H1 (cell line): ENCODE measurements at regions not wholly inside any gene's neighbourhood (a gene's known extent, or its start where the extent isn't known, plus 50 kb on each side); places are given as distances from the start of the nearest gene placed in this dataset.
A peak's percentile ranks its signal among the peaks of the same experiment; 100 is the strongest.

Experiments
- CTCF ChIA-PET: fragments of 300-600 bp; sonication (Branson Sonifier 250); formaldehyde crosslinking; loops from one replicate; lab custom pipeline; 2021; ENCODE audit not compliant: partially characterized antibody; lab: Charles Lee
- POLR2A ChIA-PET: fragments of 300-600 bp; sonication (Branson Sonifier 250); formaldehyde crosslinking; loops from one replicate; lab custom pipeline; 2021; ENCODE audit warnings: inconsistent platforms; ENCODE audit not compliant: partially characterized antibody; lab: Charles Lee
- DNase-seq, 2 experiments: peaks; one replicate each; pipeline versions ENCODE4 v3.0.0 to v3.0.0-alpha.2; 2010 to 2022; ENCODE audit warnings: low spot score in 2 of 2, low read depth in 1 of 2, mixed read lengths in 1 of 2
- FAIRE-seq: peaks from 2 replicates; lab custom pipeline; 2011; peaks lifted over from hg19 to GRCh38; lab: Jason Lieb, UNC
- H2AFZ ChIP-seq: 2 replicates; pipeline ENCODE4 v1.8.1; 2012; ENCODE audit warnings: low read length, inconsistent platforms
- H2AK5ac ChIP-seq: 2 replicates; pipeline ENCODE4 v1.6.1; 2013; ENCODE audit warnings: low read depth, low read length
- H2BK120ac ChIP-seq: replicated peaks from 2 replicates; pipeline ENCODE3; 2013; ENCODE audit warnings: low read depth, low read length, inconsistent platforms
- H2BK12ac ChIP-seq: 2 replicates; pipeline ENCODE4 v1.6.1; 2013; ENCODE audit warnings: low read depth, low read length
- H2BK15ac ChIP-seq: 2 replicates; pipeline ENCODE4 v1.6.1; 2013; ENCODE audit warnings: low read length
- H2BK20ac ChIP-seq: 2 replicates; pipeline ENCODE4 v1.6.1; 2013; ENCODE audit warnings: low read length
- H2BK5ac ChIP-seq: 2 replicates; pipeline ENCODE4 v1.6.1; 2013; ENCODE audit warnings: low read depth, low read length
- H3K14ac ChIP-seq: 2 replicates; pipeline ENCODE4 v1.6.1; 2013; ENCODE audit warnings: inconsistent platforms; ENCODE audit not compliant: insufficient read length
- H3K18ac ChIP-seq: 2 replicates; pipeline ENCODE4 v1.6.1; 2013; ENCODE audit warnings: low read length; ENCODE audit errors: extremely low read depth
- H3K23ac ChIP-seq: 2 replicates; pipeline ENCODE4 v1.6.1; 2013; ENCODE audit warnings: inconsistent platforms; ENCODE audit not compliant: insufficient read length
- H3K23me2 ChIP-seq: 2 replicates; pipeline ENCODE4 v1.6.1; 2013; ENCODE audit warnings: low read depth, low read length
- H3K27ac ChIP-seq: 2 replicates; pipeline ENCODE4 v1.6.1; 2011; ENCODE audit warnings: low read depth, low read length, inconsistent platforms
- H3K27me3 ChIP-seq, 4 experiments: replicated peaks in 1 of 4; 1 replicate in 1 of 4; 2 replicates in 3 of 4; pipeline versions ENCODE4 v1.6.1 to v1.8.1; 2011 to 2013; ENCODE audit warnings: low read length in 3 of 4, mild to moderate bottlenecking in 3 of 4, inconsistent platforms in 2 of 4, mixed read lengths in 2 of 4, moderate library complexity in 1 of 4; ENCODE audit not compliant: control insufficient read depth in 3 of 4, insufficient read depth in 3 of 4; ENCODE audit errors: extremely low read depth in 1 of 4
- H3K36me3 ChIP-seq, 4 experiments: 2 replicates each; pipeline versions ENCODE4 v1.6.1 to v1.8.1; 2011 to 2013; ENCODE audit warnings: mild to moderate bottlenecking in 4 of 4, low read length in 3 of 4, moderate library complexity in 2 of 4, control low read depth in 1 of 4, inconsistent platforms in 1 of 4; ENCODE audit not compliant: insufficient read depth in 4 of 4, control insufficient read depth in 2 of 4
- H3K4ac ChIP-seq: replicated peaks from 2 replicates; pipeline ENCODE3; 2013; ENCODE audit warnings: low read length, low read depth, mixed read lengths, inconsistent platforms; ENCODE audit not compliant: insufficient read length
- H3K4me1 ChIP-seq, 4 experiments: replicated peaks in 1 of 4; 1 replicate in 1 of 4; 2 replicates in 3 of 4; pipeline versions ENCODE4 v1.6.1 to v1.8.1; 2011 to 2013; ENCODE audit warnings: low read length in 3 of 4, inconsistent platforms in 2 of 4, mixed read lengths in 1 of 4; ENCODE audit not compliant: insufficient read depth in 4 of 4, control insufficient read depth in 3 of 4
- H3K4me2 ChIP-seq, 2 experiments: 2 replicates each; pipeline versions ENCODE4 v1.6.1 to v1.8.1; 2011 to 2013; ENCODE audit warnings: low read depth in 2 of 2, low read length in 2 of 2, control low read depth in 1 of 2, inconsistent platforms in 1 of 2, mild to moderate bottlenecking in 1 of 2; ENCODE audit not compliant: insufficient read depth in 1 of 2
- H3K4me3 ChIP-seq, 4 experiments: fragments of 200-600, 300-600 bp in 1 of 4; sonication (generic), shearing (Covaris generic), sonication (Bioruptor Twin) in 1 of 4; 2 replicates each; pipeline versions ENCODE4 v1.5.1 to v1.8.1; 2011 to 2016; ENCODE audit warnings: low read length in 4 of 4, low read depth in 3 of 4, control low read depth in 2 of 4, inconsistent platforms in 2 of 4, mild to moderate bottlenecking in 2 of 4, mixed read lengths in 1 of 4, moderate library complexity in 1 of 4; ENCODE audit not compliant: insufficient read depth in 2 of 4; ENCODE audit errors: extremely low read depth in 1 of 4
- H3K56ac ChIP-seq: replicated peaks from 2 replicates; pipeline ENCODE3; 2013; ENCODE audit warnings: low read depth, mild to moderate bottlenecking, mixed read lengths, low read length, inconsistent platforms; ENCODE audit not compliant: insufficient read length
- H3K79me1 ChIP-seq: 2 replicates; pipeline ENCODE4 v1.6.1; 2013; ENCODE audit warnings: low read depth, low read length, control low read depth
- H3K79me2 ChIP-seq, 2 experiments: 2 replicates each; pipeline versions ENCODE4 v1.6.1 to v1.8.1; 2012 to 2013; ENCODE audit warnings: low read length in 2 of 2, mild to moderate bottlenecking in 2 of 2, inconsistent platforms in 1 of 2; ENCODE audit not compliant: insufficient read depth in 2 of 2, control insufficient read depth in 1 of 2
- H3K9ac ChIP-seq, 4 experiments: replicated peaks in 1 of 4; 1 replicate in 1 of 4; 2 replicates in 3 of 4; pipeline versions ENCODE4 v1.6.1 to v1.8.1; 2011 to 2013; ENCODE audit warnings: low read depth in 3 of 4, low read length in 3 of 4, control low read depth in 2 of 4, mild to moderate bottlenecking in 2 of 4, moderate library complexity in 2 of 4, inconsistent platforms in 1 of 4; ENCODE audit errors: extremely low read depth in 1 of 4
- H3K9me3 ChIP-seq, 2 experiments: 2 replicates each; pipeline versions ENCODE4 v1.6.1 to v1.8.1; 2012 to 2013; ENCODE audit warnings: mild to moderate bottlenecking in 2 of 2, moderate library complexity in 2 of 2, control low read depth in 1 of 2, inconsistent platforms in 1 of 2, low read depth in 1 of 2, low read length in 1 of 2, mixed read lengths in 1 of 2; ENCODE audit not compliant: insufficient read depth in 2 of 2
- H4K20me1 ChIP-seq, 2 experiments: replicated peaks in 1 of 2; 2 replicates each; pipeline versions ENCODE3 to v1.8.1; 2011 to 2013; ENCODE audit warnings: inconsistent platforms in 2 of 2, low read length in 2 of 2, mild to moderate bottlenecking in 1 of 2; ENCODE audit not compliant: insufficient read depth in 2 of 2, control insufficient read depth in 1 of 2
- H4K5ac ChIP-seq: 2 replicates; pipeline ENCODE4 v1.6.1; 2013; ENCODE audit warnings: low read length, low read depth, mixed read lengths, inconsistent platforms; ENCODE audit not compliant: insufficient read length
- H4K8ac ChIP-seq: 2 replicates; pipeline ENCODE4 v1.8.0; 2013; ENCODE audit warnings: mild to moderate bottlenecking, moderate library complexity, low read length, inconsistent platforms; ENCODE audit not compliant: insufficient read depth; ENCODE audit errors: extremely low read depth
- H4K91ac ChIP-seq: replicated peaks from 2 replicates; pipeline ENCODE3; 2013; ENCODE audit warnings: low read length, mixed read lengths, inconsistent platforms; ENCODE audit not compliant: insufficient read length
- CHD1 ChIP-seq: IDR thresholded peaks from 2 replicates; pipeline ENCODE4 v1.6.1; 2012; ENCODE audit warnings: low read depth, low read length, improper control_type of control experiment
- CHD2 ChIP-seq: IDR thresholded peaks from 2 replicates; pipeline ENCODE4 v1.6.1; 2012; ENCODE audit warnings: low read length, improper control_type of control experiment
- KDM1A ChIP-seq: fragments of 200-600, 300-600 bp; sonication (generic); IDR thresholded peaks from 2 replicates; pipeline ENCODE4 v1.7.1; 2016; ENCODE audit warnings: mild to moderate bottlenecking, low read length, borderline replicate concordance
- KDM5A ChIP-seq: fragments of 200-600 bp; IDR thresholded peaks from 2 replicates; pipeline ENCODE4 v1.7.1; 2012; ENCODE audit warnings: mild to moderate bottlenecking, low read length, inconsistent platforms, mixed read lengths
- MAFK ChIP-seq: IDR thresholded peaks from 2 replicates; pipeline ENCODE4 v1.6.1; 2012; ENCODE audit warnings: low read depth, mild to moderate bottlenecking, improper control_type of control experiment, low read length
- SRF ChIP-seq: IDR thresholded peaks from 2 replicates; pipeline ENCODE4 v1.6.1; 2011; ENCODE audit warnings: mild to moderate bottlenecking, low read depth, low read length, moderate library complexity
- YY1 ChIP-seq: IDR thresholded peaks from 2 replicates; pipeline ENCODE4 v1.6.1; 2011; ENCODE audit warnings: low read depth, mild to moderate bottlenecking, low read length
- WGBS, 2 experiments: shearing (Covaris generic) in 1 of 2; methylation state at CpG; one replicate each; pipeline versions ENCODE4 v1.1.6 to v1.1.7; 2013 to 2015; ENCODE audit warnings: low lambda C conversion rate in 2 of 2, mixed read lengths in 2 of 2, inconsistent platforms in 1 of 2, low coverage in 1 of 2, missing lambda C conversion rate in 1 of 2; ENCODE audit not compliant: insufficient replicate concordance in 2 of 2, insufficient coverage in 1 of 2, insufficient read length in 1 of 2; ENCODE audit errors: extremely low coverage in 1 of 2, missing lambda C conversion rate in 1 of 2; 5-methylcytosine and 5-hydroxymethylcytosine counted together

DNA sequence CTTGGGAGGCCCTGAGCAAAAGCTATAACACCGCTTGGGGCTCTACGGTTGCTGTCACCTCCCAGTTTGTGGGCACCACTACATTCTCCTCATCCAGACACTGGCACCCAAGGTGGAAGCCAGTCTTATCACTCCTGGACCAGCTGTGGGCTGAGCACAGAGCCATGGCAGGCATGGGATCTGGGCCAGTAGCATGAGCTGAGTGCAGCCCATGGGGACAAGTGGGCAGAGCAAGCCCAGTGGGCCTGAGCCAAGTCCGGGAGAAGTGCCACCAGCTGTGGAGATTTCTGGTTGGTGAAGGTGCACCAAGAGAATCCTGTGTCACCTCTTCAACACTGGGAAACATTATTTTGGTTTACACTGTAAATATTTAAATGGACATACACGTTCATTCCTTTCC, 1013.0 kb downstream of the TECRL start:
- Histone ChIP-seq H4K5ac (no peak overlapping the region), H3K56ac (no peak overlapping the region), H3K27ac (no peak overlapping the region), H2BK20ac (no peak overlapping the region), H2AFZ (peak overlapping the region; percentile 81; the same call in 1 of the 2 replicates), H3K4me2 (no peak overlapping the region), H3K36me3 (no peaks in the 10 kb centered on the region), H3K9ac (no peak overlapping the region), H3K23me2 (no peaks in the 10 kb centered on the region), H4K8ac (no peak overlapping the region), H4K91ac (no peak overlapping the region), H3K4ac (no peak overlapping the region), H3K9me3 (no peaks in the 10 kb centered on the region; a peak in 1 of 4 replicates), H2BK5ac (no peak overlapping the region), H2BK15ac (no peak overlapping the region), H2AK5ac (no peak overlapping the region), H3K79me1 (no peaks in the 10 kb centered on the region), H3K18ac (no peak overlapping the region), H3K23ac (no peak overlapping the region), H2BK12ac (no peak overlapping the region), H3K4me1 (no peaks in the 10 kb centered on the region), H3K14ac (no peak overlapping the region), H3K27me3 (no peaks in the 10 kb centered on the region), H2BK120ac (no peak overlapping the region), H4K20me1 (no peaks in the 10 kb centered on the region), H3K4me3 (no peak overlapping the region), H3K79me2 (no peaks in the 10 kb centered on the region)
- POLR2A ChIA-PET: no interaction called here
- WGBS, 2 experiments: 94% methylated on average over 4 of the region's 4 CpGs; no CpG with 5 or more reads in 1 of the 2 experiments
- DNase-seq (no peak), FAIRE-seq (no peak)
- TF ChIP-seq CHD2 (no peak), KDM1A (no peak), KDM5A (no peak), CHD1 (no peak), SRF (no peak), YY1 (no peak), MAFK (no peak)
- CTCF ChIA-PET: interaction anchor here (1.1 kb wide), 1 partner anchor 8 kb away, joined by 3 read pairs; no protein-coding TSS in a partner anchor
